ENCODE measurements at regions not wholly inside any gene's neighbourhood (a gene's known extent, or its start where the extent isn't known, plus 50 kb on each side); places are given as distances from the start of the nearest gene placed in this dataset.

- ATAC-seq (replicated peaks) = no peak
- no peaks in the 10 kb centered on the region for H3K9me3 Mint-ChIP-seq
- H3K4me1 Mint-ChIP-seq = no peaks in the 10 kb centered on the region
- H3K36me3 Mint-ChIP-seq = no peaks in the 10 kb centered on the region
- no peak for DNase-seq
- no peaks in the 10 kb centered on the region for H3K27me3 Mint-ChIP-seq
- H3K4me3 Mint-ChIP-seq = no peak overlapping the region
- no peak overlapping the region for H3K27ac Mint-ChIP-seq
Measured at GRCh38 chr17:52824542-52824941, 666.0 kb upstream of the CA10 start.

- no peak overlapping the region for H3K4me3 Mint-ChIP-seq
- H3K4me1 Mint-ChIP-seq = no peaks in the 10 kb centered on the region
- DNase-seq (no peak), ATAC-seq (replicated peaks) (no peak)
- H3K27me3 Mint-ChIP-seq = no peaks in the 10 kb centered on the region
- no peaks in the 10 kb centered on the region for H3K36me3 Mint-ChIP-seq
- H3K27ac Mint-ChIP-seq = no peak overlapping the region
- peaks cover 0 to 1% of the 10 kb centered on the region in 2 donors for H3K9me3 Mint-ChIP-seq
Measured at GRCh38 chr17:52823155-52823554, 664.6 kb upstream of the CA10 start.

GRCh38 chr17:52790359-52790955 lies 631.9 kb upstream of the CA10 start:
- DNase-seq (no peak), ATAC-seq (replicated peaks) (no peak)
- H3K27me3 Mint-ChIP-seq = no peaks in the 10 kb centered on the region
- H3K36me3 Mint-ChIP-seq = no peaks in the 10 kb centered on the region
- H3K4me1 Mint-ChIP-seq = no peaks in the 10 kb centered on the region
- H3K9me3 Mint-ChIP-seq = peaks cover 3% of the 10 kb centered on the region in 2 donors
- no peak overlapping the region for H3K27ac Mint-ChIP-seq
- no peak overlapping the region for H3K4me3 Mint-ChIP-seq

- H3K27me3 Mint-ChIP-seq = no peaks in the 10 kb centered on the region
- peaks cover 3% of the 10 kb centered on the region in 2 donors for H3K9me3 Mint-ChIP-seq
- H3K27ac Mint-ChIP-seq = no peak overlapping the region
- H3K4me3 Mint-ChIP-seq = no peak overlapping the region
- DNase-seq (no peak), ATAC-seq (replicated peaks) (no peak)
- H3K36me3 Mint-ChIP-seq = no peaks in the 10 kb centered on the region
- H3K4me1 Mint-ChIP-seq = no peaks in the 10 kb centered on the region
Measured at GRCh38 chr17:52789829-52790228, 631.3 kb upstream of the CA10 start.

- Mint-ChIP-seq H3K27ac (no peak overlapping the region), H3K4me1 (no peaks in the 10 kb centered on the region)
Measured at GRCh38 chr17:52776234-52776633, 617.7 kb upstream of the CA10 start.

DNA sequence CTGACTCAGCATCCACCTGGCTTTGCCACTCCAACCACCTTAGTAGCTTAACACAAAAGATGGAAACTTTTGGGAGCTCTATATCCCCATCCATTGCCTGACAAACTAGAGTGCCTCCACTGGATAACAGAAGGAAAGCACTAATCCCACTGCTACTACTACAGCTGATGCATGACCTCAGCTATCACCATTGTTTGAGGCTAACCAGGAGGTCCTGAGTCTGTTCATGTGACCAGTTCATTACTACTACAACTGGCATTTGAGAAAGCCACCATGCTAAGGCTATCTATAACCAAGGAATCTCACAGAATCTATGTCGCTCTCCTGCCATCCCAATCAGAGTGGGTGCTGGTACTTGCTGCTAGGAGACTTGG lies 604.3 kb upstream of the CA10 start:
- Mint-ChIP-seq H3K9me3 (peaks cover 4 to 5% of the 10 kb centered on the region in 2 donors), H3K27ac (no peak overlapping the region), H3K4me3 (no peak overlapping the region), H3K4me1 (no peaks in the 10 kb centered on the region), H3K27me3 (no peaks in the 10 kb centered on the region), H3K36me3 (no peaks in the 10 kb centered on the region)
- ATAC-seq (replicated peaks) (no peak), DNase-seq (no peak)

More at GRCh38 chr17:52776234-52776633, 617.7 kb upstream of the CA10 start:
- H3K36me3 Mint-ChIP-seq = no peaks in the 10 kb centered on the region
- DNase-seq = no peak
- ATAC-seq (replicated peaks) = no peak
- no peaks in the 10 kb centered on the region for H3K27me3 Mint-ChIP-seq
- H3K9me3 Mint-ChIP-seq = peaks cover 0 to 8% of the 10 kb centered on the region in 2 donors
- no peak overlapping the region for H3K4me3 Mint-ChIP-seq

DNA sequence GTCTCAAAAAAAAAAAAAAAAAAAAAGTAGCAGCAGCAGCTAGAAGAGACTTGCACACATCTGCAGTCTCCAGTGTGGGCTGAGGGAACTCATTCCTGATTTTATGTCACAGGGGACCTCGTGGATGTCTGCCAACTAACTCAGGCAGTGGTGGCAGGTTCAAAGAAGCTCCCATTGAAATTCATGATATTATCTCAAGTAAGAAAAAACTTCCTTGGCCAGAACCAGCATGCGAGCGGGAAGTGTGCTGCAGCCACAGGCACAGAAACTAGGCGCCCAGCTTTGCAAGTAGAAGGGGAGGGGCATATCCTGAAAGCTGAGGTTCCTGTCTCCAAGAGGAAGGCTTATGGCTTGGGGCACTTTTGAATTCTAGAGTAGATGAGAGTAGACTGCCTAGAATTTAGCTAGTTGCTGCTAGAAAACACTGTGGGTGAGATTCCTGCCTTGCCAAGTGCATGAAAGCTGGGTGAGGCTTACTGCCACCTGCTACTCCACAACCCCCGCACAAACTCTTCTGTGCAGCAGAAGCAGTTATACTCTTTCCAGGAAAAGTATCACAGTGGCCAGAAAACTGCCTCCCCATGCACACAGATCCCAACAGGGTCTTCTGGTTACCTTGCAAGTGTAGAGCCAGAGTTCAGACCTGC lies 603.8 kb upstream of the CA10 start:
- ATAC-seq (replicated peaks) (no peak), DNase-seq (no peak)
- Mint-ChIP-seq H3K4me3 (no peak overlapping the region), H3K27me3 (no peaks in the 10 kb centered on the region), H3K9me3 (peaks cover 4 to 5% of the 10 kb centered on the region in 2 donors), H3K27ac (no peak overlapping the region), H3K36me3 (no peaks in the 10 kb centered on the region), H3K4me1 (no peaks in the 10 kb centered on the region)

GRCh38 chr17:52759864-52760263 lies 601.4 kb upstream of the CA10 start:
- DNase-seq (no peak), ATAC-seq (replicated peaks) (no peak)
- Mint-ChIP-seq H3K36me3 (no peaks in the 10 kb centered on the region), H3K27ac (no peak overlapping the region), H3K27me3 (no peaks in the 10 kb centered on the region), H3K4me3 (no peak overlapping the region), H3K9me3 (peaks cover 0 to 4% of the 10 kb centered on the region in 2 donors), H3K4me1 (no peaks in the 10 kb centered on the region)

- no peaks in the 10 kb centered on the region for H3K27me3 Mint-ChIP-seq
- peaks cover 0 to 4% of the 10 kb centered on the region in 2 donors for H3K9me3 Mint-ChIP-seq
- ATAC-seq (replicated peaks) (no peak), DNase-seq (no peak)
- no peak overlapping the region for H3K4me3 Mint-ChIP-seq
- no peak overlapping the region for H3K27ac Mint-ChIP-seq
- no peaks in the 10 kb centered on the region for H3K4me1 Mint-ChIP-seq
- H3K36me3 Mint-ChIP-seq = no peaks in the 10 kb centered on the region
Measured at GRCh38 chr17:52758481-52758880, 600.0 kb upstream of the CA10 start.

DNA sequence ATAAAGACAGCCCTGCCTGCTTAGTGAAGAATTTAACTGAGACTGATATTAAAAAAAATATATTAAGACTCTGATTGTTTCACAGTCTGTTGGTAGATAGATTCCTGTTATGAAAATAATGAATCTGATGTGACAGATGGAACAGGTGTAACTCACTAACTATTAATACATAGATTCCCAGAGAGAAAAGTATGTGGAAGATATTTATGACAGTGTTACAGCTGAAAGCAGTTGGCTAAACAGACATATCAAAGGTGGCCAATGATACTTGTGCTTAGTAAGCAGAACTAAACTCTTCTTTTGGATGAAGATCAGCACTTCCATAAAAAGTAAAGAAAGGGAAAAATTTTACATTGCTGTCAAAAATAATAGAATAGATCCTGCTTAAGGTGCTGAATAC lies 598.2 kb upstream of the CA10 start:
- Mint-ChIP-seq H3K36me3 (no peaks in the 10 kb centered on the region), H3K27ac (no peak overlapping the region), H3K9me3 (peaks cover under 1 to 4% of the 10 kb centered on the region in 2 donors), H3K27me3 (no peaks in the 10 kb centered on the region), H3K4me3 (no peak overlapping the region), H3K4me1 (no peaks in the 10 kb centered on the region)
- DNase-seq (no peak), ATAC-seq (replicated peaks) (no peak)

- no peaks in the 10 kb centered on the region for H3K4me1 Mint-ChIP-seq
- peaks cover 3 to 4% of the 10 kb centered on the region in 2 donors for H3K9me3 Mint-ChIP-seq
- no peaks in the 10 kb centered on the region for H3K36me3 Mint-ChIP-seq
- DNase-seq = no peak
- ATAC-seq (replicated peaks) = no peak
- H3K4me3 Mint-ChIP-seq = no peak overlapping the region
- H3K27ac Mint-ChIP-seq = no peak overlapping the region
- no peaks in the 10 kb centered on the region for H3K27me3 Mint-ChIP-seq
Measured at GRCh38 chr17:52754838-52755237, 596.3 kb upstream of the CA10 start.

DNA sequence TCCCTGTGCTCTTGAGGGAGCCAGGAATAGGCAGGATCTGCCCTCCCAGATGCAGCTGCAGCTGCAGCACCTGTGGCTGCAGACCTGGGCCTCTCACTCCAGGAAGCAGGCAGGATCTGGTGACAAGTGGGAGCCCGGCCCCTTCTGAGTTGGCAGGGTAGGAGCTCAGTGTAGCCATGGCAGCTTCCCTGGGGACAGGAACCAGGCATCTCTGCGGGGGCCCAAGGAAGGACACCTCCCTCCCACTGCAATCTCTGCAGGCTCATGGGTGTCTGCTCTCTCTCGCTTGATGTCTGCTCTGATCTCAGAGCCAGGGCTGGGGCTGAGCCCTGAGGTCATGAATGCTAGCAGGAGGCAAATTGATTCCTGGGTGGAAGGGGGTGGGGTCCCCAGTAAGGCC lies 592.5 kb upstream of the CA10 start:
- Mint-ChIP-seq H3K9me3 (peaks cover 0 to 3% of the 10 kb centered on the region in 2 donors), H3K27ac (no peak overlapping the region), H3K4me1 (no peaks in the 10 kb centered on the region), H3K27me3 (no peaks in the 10 kb centered on the region), H3K36me3 (no peaks in the 10 kb centered on the region), H3K4me3 (no peak overlapping the region)
- ATAC-seq (replicated peaks) (no peak), DNase-seq (no peak)

- Mint-ChIP-seq H3K27ac (no peak overlapping the region), H3K4me3 (no peak overlapping the region), H3K36me3 (no peaks in the 10 kb centered on the region), H3K27me3 (no peaks in the 10 kb centered on the region), H3K4me1 (no peaks in the 10 kb centered on the region), H3K9me3 (peaks cover 0 to 3% of the 10 kb centered on the region in 2 donors)
- ATAC-seq (replicated peaks) = no peak
- DNase-seq = no peak
Measured at GRCh38 chr17:52744179-52744578, 585.7 kb upstream of the CA10 start.

GRCh38 chr17:52740006-52740405 lies 581.5 kb upstream of the CA10 start:
- Mint-ChIP-seq H3K27me3 (no peaks in the 10 kb centered on the region), H3K4me1 (no peaks in the 10 kb centered on the region), H3K9me3 (peaks cover 0 to 5% of the 10 kb centered on the region in 2 donors), H3K4me3 (no peak overlapping the region), H3K36me3 (no peaks in the 10 kb centered on the region), H3K27ac (no peak overlapping the region)
- ATAC-seq (replicated peaks) (no peak), DNase-seq (no peak)

DNA sequence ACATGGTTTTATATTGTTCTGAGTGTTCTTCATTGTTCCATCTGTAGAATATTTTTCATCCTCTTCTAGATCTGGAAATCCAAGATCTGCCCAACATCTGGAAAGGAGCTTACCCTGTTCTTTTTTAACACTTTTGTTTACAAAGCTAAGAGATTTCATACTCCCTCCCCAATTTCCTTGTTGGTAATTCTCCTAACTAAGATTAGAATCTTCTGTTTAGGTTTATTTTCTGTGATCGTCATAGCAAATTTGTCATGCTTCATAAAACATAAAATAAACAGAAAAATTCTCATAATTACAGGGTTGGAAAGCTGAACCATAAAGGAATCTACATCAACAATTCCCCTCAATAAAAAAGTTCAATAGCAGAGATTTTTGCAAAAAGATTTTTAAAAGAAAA lies 580.3 kb upstream of the CA10 start:
- peaks cover 0 to 5% of the 10 kb centered on the region in 2 donors for H3K9me3 Mint-ChIP-seq
- no peak overlapping the region for H3K4me3 Mint-ChIP-seq
- H3K36me3 Mint-ChIP-seq = no peaks in the 10 kb centered on the region

More for the DNA sequence above, 580.3 kb upstream of the CA10 start:
- Mint-ChIP-seq H3K27me3 (no peaks in the 10 kb centered on the region), H3K27ac (no peak overlapping the region), H3K4me1 (no peaks in the 10 kb centered on the region)
- ATAC-seq (replicated peaks) = no peak
- no peak for DNase-seq
